Liver (tissue), 8 donors: ENCODE measurements at regions not wholly inside any gene's neighbourhood (a gene's known extent, or its start where the extent isn't known, plus 50 kb on each side); places are given as distances from the start of the nearest gene placed in this dataset.

Experiments used
- DNase-seq: peaks from one replicate; pipeline ENCODE4 v3.0.0-alpha.2; 2017; ENCODE audit warnings: low spot score
- H3K27ac ChIP-seq, 2 donors: one replicate each; pipeline ENCODE4 v1.7.0; 2013; ENCODE audit warnings: inconsistent platforms in 2 of 2, low read length in 2 of 2, control low read depth in 1 of 2, low read depth in 1 of 2, mild to moderate bottlenecking in 1 of 2
- H3K27me3 ChIP-seq, 4 donors: one replicate each; pipeline versions ENCODE4 v1.6.1 to v1.7.0; 2013; ENCODE audit warnings: low read length in 3 of 4, inconsistent platforms in 1 of 4, mild to moderate bottlenecking in 1 of 4, moderate library complexity in 1 of 4; ENCODE audit not compliant: control insufficient read depth in 4 of 4, insufficient read depth in 4 of 4
- H3K36me3 ChIP-seq, 4 donors: one replicate each; pipeline versions ENCODE4 v1.6.1 to v1.7.0; 2013; ENCODE audit warnings: low read length in 3 of 4, mild to moderate bottlenecking in 3 of 4, low read depth in 1 of 4, moderate library complexity in 1 of 4; ENCODE audit not compliant: control insufficient read depth in 4 of 4, insufficient read depth in 3 of 4
- H3K4me1 ChIP-seq, 4 donors: one replicate each; pipeline versions ENCODE4 v1.6.1 to v1.7.0; 2013; ENCODE audit warnings: low read length in 3 of 4, mild to moderate bottlenecking in 3 of 4, moderate library complexity in 1 of 4; ENCODE audit not compliant: control insufficient read depth in 4 of 4, insufficient read depth in 4 of 4
- H3K4me3 ChIP-seq, 3 donors: one replicate each; pipeline versions ENCODE4 v1.6.1 to v1.7.0; 2013; ENCODE audit warnings: low read length in 3 of 3, control low read depth in 1 of 3, low read depth in 1 of 3, mild to moderate bottlenecking in 1 of 3
- H3K9ac ChIP-seq, 2 donors: one replicate each; pipeline ENCODE4 v1.7.0; 2013; ENCODE audit warnings: low read length in 2 of 2, mild to moderate bottlenecking in 2 of 2, moderate library complexity in 2 of 2, control low read depth in 1 of 2, low read depth in 1 of 2
- H3K9me3 ChIP-seq, 4 donors: one replicate each; pipeline versions ENCODE4 v1.6.1 to v1.7.0; 2013; ENCODE audit warnings: low read length in 3 of 4; ENCODE audit not compliant: control insufficient read depth in 4 of 4
- FOXA1 ChIP-seq: IDR thresholded peaks from 2 replicates; pipeline ENCODE4 v1.6.1; 2016; ENCODE audit warnings: antibody characterized with exemption
- FOXA2 ChIP-seq: IDR thresholded peaks from 2 replicates; pipeline ENCODE4 v1.6.1; 2016; ENCODE audit warnings: antibody characterized with exemption
- HNF4A ChIP-seq, 2 donors: conservative IDR thresholded peaks; 2 replicates each; pipeline ENCODE4 v1.6.1; 2016; ENCODE audit warnings: antibody characterized with exemption in 2 of 2, mild to moderate bottlenecking in 2 of 2
- HNF4G ChIP-seq: IDR thresholded peaks from 2 replicates; pipeline ENCODE4 v1.6.1; 2016; ENCODE audit warnings: antibody characterized with exemption
- MAX ChIP-seq: IDR thresholded peaks from 2 replicates; pipeline ENCODE4 v1.6.1; 2016; ENCODE audit warnings: antibody characterized with exemption
- NR2F2 ChIP-seq: IDR thresholded peaks from 2 replicates; pipeline ENCODE4 v1.6.1; 2016; ENCODE audit warnings: antibody characterized with exemption
- RAD21 ChIP-seq, 2 donors: IDR thresholded peaks; 2 replicates each; pipeline ENCODE4 v1.6.1; 2016; ENCODE audit warnings: antibody characterized with exemption in 2 of 2, mild to moderate bottlenecking in 2 of 2
- YY1 ChIP-seq: IDR thresholded peaks from 2 replicates; pipeline ENCODE4 v1.6.1; 2016; ENCODE audit warnings: antibody characterized with exemption, mild to moderate bottlenecking
- WGBS: extraction: QIAGEN DNeasy Blood & Tissue Kit; methylation state at CpG from one replicate; pipeline ENCODE4 v1.1.7; 2013; 5-methylcytosine and 5-hydroxymethylcytosine counted together
- TF ChIP-seq, protein P1 (sequence below): IDR thresholded peaks from 2 replicates; pipeline ENCODE4 v1.6.1; 2016; ENCODE audit warnings: antibody characterized with exemption, mild to moderate bottlenecking
- TF ChIP-seq, protein P2 (sequence below): fragments of 150-350 bp; IDR thresholded peaks from 2 replicates; pipeline ENCODE4 v1.5.1; 2017; ENCODE audit warnings: improper control_type of control experiment, low read depth, low read length; ENCODE audit not compliant: missing input control
- TF ChIP-seq, protein P3 (sequence below): IDR thresholded peaks from 2 replicates; pipeline ENCODE4 v1.6.1; 2016; ENCODE audit warnings: antibody characterized with exemption
- donor health status: healthy.
- donor health status: healthy.
- donor health status: healthy.
- donor health status: healthy.
- donor health status: healthy.

GRCh38 chr14:53237488-53237887, 84.4 kb upstream of the DDHD1 start:
- 87% methylated on average over 1 of the region's 1 CpG for WGBS
- no peak overlapping the region for H3K27ac ChIP-seq
- TF ChIP-seq HNF4G (no peak), YY1 (no peak), MAX (no peak), NR2F2 (no peak), RAD21 (IDR thresholded peaks at IDR 0.05) (no peak)
- TF ChIP-seq, protein P1, sequence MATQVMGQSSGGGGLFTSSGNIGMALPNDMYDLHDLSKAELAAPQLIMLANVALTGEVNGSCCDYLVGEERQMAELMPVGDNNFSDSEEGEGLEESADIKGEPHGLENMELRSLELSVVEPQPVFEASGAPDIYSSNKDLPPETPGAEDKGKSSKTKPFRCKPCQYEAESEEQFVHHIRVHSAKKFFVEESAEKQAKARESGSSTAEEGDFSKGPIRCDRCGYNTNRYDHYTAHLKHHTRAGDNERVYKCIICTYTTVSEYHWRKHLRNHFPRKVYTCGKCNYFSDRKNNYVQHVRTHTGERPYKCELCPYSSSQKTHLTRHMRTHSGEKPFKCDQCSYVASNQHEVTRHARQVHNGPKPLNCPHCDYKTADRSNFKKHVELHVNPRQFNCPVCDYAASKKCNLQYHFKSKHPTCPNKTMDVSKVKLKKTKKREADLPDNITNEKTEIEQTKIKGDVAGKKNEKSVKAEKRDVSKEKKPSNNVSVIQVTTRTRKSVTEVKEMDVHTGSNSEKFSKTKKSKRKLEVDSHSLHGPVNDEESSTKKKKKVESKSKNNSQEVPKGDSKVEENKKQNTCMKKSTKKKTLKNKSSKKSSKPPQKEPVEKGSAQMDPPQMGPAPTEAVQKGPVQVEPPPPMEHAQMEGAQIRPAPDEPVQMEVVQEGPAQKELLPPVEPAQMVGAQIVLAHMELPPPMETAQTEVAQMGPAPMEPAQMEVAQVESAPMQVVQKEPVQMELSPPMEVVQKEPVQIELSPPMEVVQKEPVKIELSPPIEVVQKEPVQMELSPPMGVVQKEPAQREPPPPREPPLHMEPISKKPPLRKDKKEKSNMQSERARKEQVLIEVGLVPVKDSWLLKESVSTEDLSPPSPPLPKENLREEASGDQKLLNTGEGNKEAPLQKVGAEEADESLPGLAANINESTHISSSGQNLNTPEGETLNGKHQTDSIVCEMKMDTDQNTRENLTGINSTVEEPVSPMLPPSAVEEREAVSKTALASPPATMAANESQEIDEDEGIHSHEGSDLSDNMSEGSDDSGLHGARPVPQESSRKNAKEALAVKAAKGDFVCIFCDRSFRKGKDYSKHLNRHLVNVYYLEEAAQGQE, result no peak
- TF ChIP-seq, protein P2, sequence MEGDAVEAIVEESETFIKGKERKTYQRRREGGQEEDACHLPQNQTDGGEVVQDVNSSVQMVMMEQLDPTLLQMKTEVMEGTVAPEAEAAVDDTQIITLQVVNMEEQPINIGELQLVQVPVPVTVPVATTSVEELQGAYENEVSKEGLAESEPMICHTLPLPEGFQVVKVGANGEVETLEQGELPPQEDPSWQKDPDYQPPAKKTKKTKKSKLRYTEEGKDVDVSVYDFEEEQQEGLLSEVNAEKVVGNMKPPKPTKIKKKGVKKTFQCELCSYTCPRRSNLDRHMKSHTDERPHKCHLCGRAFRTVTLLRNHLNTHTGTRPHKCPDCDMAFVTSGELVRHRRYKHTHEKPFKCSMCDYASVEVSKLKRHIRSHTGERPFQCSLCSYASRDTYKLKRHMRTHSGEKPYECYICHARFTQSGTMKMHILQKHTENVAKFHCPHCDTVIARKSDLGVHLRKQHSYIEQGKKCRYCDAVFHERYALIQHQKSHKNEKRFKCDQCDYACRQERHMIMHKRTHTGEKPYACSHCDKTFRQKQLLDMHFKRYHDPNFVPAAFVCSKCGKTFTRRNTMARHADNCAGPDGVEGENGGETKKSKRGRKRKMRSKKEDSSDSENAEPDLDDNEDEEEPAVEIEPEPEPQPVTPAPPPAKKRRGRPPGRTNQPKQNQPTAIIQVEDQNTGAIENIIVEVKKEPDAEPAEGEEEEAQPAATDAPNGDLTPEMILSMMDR, result no peak
- no peak overlapping the region for H3K4me3 ChIP-seq
- no peaks in the 10 kb centered on the region for H3K27me3 ChIP-seq
- no peaks in the 10 kb centered on the region for H3K9me3 ChIP-seq
- H3K4me1 ChIP-seq, result no peaks in the 10 kb centered on the region
- no peak for DNase-seq
- no peaks in the 10 kb centered on the region for H3K36me3 ChIP-seq
- H3K9ac ChIP-seq, result no peak overlapping the region

GRCh38 chr14:53236708-53237107, 83.6 kb upstream of the DDHD1 start:
- no peak overlapping the region for H3K27ac ChIP-seq
- H3K4me3 ChIP-seq, result no peak overlapping the region
- H3K27me3 ChIP-seq, result no peaks in the 10 kb centered on the region
- TF ChIP-seq YY1 (no peak), HNF4A (conservative IDR thresholded peaks at IDR 0.05) (no peak)
- TF ChIP-seq, protein P3, sequence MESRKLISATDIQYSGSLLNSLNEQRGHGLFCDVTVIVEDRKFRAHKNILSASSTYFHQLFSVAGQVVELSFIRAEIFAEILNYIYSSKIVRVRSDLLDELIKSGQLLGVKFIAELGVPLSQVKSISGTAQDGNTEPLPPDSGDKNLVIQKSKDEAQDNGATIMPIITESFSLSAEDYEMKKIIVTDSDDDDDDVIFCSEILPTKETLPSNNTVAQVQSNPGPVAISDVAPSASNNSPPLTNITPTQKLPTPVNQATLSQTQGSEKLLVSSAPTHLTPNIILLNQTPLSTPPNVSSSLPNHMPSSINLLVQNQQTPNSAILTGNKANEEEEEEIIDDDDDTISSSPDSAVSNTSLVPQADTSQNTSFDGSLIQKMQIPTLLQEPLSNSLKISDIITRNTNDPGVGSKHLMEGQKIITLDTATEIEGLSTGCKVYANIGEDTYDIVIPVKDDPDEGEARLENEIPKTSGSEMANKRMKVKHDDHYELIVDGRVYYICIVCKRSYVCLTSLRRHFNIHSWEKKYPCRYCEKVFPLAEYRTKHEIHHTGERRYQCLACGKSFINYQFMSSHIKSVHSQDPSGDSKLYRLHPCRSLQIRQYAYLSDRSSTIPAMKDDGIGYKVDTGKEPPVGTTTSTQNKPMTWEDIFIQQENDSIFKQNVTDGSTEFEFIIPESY, result no peak
- H3K9ac ChIP-seq, result no peak overlapping the region
- H3K36me3 ChIP-seq, result no peaks in the 10 kb centered on the region
- 83% methylated on average over 3 of the region's 3 CpGs for whole genome bisulfite sequencing
- DNase-seq, result no peak
- H3K9me3 ChIP-seq, result no peaks in the 10 kb centered on the region
- H3K4me1 ChIP-seq, result no peaks in the 10 kb centered on the region

DNA sequence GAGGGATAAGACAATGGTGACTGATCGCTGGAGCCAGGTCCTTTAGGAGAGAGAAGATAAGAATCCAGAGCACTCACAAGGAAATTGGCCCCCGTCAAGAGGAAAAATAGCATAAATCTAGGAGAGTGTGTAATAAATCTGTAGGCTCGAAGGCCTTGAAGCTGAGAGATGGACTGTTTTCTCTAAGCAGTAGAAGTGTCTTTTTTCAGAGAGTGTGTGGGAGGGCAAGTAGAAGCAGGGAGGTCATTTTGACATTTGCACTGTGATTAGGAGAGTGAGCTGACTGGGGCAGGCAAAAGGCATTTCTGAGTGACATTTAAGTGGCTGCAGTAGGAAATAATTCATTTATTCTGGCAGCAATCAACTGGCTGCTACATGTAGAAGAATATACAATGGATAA, 78.0 kb upstream of the DDHD1 start:
- 80% methylated on average over 3 of the region's 3 CpGs for WGBS
- H3K36me3 ChIP-seq, result no peaks in the 10 kb centered on the region
- no peak for TF ChIP-seq FOXA2
- no peak for TF ChIP-seq MAX
- no peak for TF ChIP-seq FOXA1
- TF ChIP-seq HNF4G, result no peak
- TF ChIP-seq, protein P2, result no peak
- TF ChIP-seq, protein P1, result no peak
- no peak for TF ChIP-seq YY1

More for the DNA sequence above, 78.0 kb upstream of the DDHD1 start:
- H3K27me3 ChIP-seq, result no peaks in the 10 kb centered on the region
- H3K4me3 ChIP-seq, result no peak overlapping the region
- H3K9me3 ChIP-seq, result no peaks in the 10 kb centered on the region
- no peaks in the 10 kb centered on the region for H3K4me1 ChIP-seq
- H3K27ac ChIP-seq, result no peak overlapping the region
- DNase-seq, result no peak
- no peak overlapping the region for H3K9ac ChIP-seq
